GM19395 (cell line): ENCODE measurements at regions not wholly inside any gene's neighbourhood (a gene's known extent, or its start where the extent isn't known, plus 50 kb on each side); places are given as distances from the start of the nearest gene placed in this dataset.

Source experiments
- ATAC-seq: cut with Tn5 transposase; IDR thresholded peaks from one replicate; pipeline ENCODE4 v1.9.1; 2021; ENCODE audit warnings: mild to moderate bottlenecking, moderate library complexity; ENCODE audit not compliant: unreplicated experiment

DNA sequence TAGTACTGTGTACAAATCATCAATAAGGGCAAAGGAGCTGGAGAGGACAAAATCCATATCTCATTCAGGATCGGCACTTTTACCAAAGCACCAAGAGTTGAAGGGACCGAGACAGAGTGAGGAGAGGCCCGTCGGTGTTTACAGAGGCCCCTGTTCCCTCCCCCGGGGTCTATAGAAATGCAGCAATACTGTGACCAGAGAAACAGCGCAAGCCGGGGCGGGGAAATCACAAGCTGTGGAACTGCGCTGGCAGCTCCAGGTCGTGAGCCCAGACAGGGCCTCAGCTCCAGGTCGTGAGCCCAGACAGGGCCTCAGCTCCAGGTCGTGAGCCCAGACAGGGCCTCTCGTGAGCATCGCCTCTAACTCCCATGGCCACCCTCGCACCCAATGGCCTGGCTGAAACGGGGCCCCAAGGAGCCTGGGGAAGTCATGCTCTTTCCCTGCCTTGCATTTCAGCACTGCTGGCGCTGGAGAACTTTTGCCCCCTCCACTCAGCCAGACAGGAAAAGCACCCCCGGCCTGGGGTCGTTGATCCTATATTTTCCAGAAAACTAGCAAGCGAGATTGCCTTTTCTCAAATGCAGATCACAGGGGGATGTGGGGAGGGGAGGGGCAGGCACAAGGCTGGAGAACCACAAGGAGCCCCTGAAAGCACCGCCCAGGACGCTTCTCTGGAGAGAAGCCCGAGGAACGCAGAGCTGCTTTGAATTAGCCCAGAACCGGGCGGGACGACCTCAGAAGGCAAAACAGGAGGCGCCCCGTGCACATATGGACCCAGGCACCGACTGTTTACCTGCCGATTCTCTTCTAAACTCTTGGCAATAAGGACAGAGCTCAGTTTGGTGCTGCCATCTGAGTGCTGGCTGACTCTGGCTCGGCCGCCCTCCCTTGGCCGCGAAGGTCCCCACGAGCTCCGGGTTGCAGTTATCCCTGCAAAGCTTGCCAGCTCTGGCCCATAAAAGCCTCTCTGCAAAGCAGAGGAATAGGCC lies 223.7 kb downstream of the ACKR3 start:
- no peak for ATAC-seq

DNA sequence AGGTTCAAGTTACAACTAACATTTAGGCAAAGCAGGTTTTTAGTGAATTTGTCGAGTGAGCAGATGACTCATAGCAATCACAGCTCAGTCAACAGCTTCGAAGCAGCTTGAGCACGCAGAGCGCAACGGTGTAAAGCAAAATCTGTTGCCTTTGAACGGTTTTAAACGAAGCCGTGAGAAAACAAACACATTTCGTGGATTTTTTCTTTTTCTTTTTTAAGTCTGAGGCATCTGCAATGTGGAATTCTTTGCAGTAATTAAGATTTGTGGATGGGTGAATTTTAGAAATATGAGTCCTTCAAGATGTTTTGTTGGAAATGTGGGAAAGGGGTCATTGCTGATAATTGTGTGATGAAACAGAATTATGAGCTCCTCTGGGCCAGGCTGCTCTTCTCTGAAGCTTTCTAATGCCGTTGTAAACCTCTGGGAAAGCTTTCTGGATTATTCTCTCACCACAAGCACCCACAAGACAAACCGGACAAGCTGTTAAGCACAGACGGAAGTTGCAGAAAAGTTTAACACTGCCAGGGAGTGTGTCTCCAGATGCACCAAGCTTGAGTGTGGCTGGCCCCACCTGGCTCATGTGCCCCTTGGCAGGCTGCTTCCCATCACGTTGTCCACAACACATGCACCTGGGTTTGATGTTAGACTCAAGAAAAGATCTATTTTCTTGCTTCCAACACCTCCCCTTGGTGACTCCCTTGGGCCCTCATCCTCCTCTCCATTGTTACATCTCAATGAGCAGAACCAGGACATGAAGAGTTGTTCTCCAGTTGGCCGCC lies 224.7 kb downstream of the ACKR3 start:
- ATAC-seq: no peak

DNA sequence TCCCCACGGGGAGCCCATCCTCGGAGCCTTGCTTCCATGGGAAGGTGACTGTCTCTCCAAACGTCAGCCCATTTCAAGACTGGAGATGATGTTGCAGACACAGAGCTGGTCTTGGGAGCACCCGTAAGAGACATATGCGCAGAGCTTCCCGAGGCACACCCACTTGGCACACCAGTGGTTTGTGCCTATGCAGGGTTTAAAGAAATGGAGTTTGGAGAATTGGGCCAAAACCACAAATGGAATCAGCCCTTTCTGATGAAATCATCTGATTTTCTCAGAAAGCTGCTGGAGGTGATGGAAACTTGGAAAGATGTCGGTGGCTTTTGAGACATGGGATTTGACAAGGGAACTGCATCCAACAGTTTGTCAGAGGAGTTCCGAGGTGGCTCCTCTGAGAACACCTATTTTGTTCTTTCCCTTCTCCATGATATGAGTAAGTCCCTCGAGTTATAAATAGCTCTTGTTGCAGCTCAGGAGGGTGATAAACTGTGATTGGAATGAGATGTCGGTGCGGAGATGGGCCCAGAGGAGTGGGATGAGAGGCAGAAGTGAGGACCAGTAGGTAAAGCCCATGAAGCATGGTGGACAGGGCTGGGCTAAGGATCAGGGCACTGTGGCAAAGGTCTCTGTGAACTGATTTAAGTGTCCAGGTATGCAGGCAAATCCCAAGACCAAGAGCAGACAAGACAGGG lies 225.7 kb downstream of the ACKR3 start:
- no peak for ATAC-seq

DNA sequence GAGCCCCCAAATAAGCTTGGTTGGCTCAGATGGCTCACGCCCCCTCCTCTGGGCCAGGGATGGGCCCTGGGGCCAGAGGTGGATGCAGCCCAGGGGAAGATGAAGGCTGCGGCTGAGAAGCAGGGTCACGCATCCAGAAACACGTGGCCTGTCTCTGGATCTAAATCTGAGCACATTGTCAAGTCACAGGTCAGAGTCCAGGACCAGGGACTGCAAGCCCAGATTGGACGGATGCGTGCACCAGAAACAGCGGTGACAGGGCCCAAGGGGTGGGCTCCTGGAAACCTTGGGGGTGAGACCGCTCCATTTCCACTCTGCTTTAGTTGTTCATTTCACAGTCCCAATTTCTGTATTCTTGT lies 226.2 kb downstream of the ACKR3 start:
- no peak for ATAC-seq

DNA sequence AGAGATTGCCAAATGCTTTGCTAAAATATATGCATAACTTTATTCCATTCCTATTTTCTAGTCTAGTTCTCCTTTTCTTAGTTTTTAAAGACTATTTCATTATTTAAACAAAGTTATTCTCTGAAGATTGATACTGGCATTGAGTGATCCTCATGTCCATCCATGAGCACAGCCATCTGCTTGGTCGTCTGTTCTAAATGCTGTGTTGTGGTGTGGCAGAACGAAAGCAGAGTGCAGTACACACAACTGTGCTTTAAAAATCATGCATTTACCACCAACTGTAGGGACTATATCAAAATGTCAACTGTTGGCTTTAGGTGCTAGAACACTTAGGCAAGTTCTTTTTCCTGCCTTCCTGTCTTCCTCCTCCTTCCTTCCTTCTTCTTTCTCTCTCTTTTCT lies 226.6 kb downstream of the ACKR3 start:
- ATAC-seq: no peak

DNA sequence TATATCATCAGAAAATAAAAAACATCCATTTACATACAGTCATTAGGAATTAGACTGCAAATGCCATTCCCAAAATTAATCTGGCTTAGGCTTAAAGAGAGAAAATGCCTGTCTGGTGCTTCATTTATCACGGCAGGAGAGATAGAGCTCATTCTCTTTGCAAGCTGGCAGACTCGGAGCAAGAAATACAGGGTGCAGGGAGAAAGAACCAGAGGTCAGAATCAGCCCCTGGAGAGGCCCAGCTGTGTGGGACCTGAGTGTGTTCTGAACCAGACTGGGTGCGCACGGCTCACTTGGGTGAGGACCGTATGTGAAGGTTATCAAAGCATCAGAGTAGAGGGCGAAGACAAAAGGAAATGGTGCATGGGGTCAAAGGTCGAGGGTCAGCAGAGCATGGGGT lies 227.8 kb downstream of the ACKR3 start:
- ATAC-seq: no peak

DNA sequence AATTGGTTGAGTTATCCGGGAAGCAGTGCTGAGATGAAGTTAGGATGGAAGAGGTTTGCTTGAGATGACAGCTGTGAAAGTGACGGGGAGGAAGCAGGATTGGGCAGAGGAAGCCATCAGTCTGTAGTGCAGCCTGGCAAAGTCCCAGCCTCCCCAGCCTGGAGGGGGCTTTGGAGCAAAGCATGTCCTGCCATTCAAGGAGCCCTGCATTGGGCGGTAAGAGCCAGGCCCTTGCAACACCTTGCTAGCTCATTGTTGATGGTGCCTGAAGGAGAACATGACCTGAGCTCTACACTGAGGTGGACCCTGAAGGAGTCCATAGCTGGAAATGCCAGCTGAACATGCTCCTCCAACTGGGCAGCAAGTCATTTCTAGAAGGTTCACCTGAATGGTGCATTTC lies 228.9 kb downstream of the ACKR3 start:
- no peak for ATAC-seq

DNA sequence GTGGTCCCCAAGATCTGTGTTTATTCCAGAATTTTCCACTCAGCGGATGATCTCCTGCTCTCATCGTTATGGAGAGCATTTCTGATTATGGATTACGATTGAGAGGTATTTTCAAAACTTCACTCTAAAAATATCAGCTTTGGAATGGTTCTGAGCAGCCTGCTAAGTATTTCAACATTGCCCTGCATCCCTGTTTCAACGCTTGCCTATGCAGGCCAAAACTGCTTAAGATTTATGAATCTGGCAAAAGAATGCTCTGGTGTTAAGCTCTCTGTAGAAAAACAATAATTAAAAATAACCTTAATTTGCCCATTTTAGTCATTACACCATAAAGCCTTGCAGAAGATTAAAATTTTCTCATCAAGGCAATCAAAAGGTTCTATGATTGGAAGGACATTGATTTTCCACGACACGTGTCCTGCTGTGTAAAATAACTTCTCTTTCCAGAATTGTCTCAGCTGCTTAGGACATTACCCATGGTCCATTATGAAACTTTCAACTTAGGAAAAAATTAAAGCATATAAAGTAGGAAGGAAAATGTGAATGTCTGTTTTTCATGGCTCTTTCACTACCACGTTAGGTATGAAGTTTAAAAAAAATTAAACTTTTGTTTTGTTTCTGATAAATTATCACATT lies 229.9 kb downstream of the ACKR3 start:
- ATAC-seq: no peak

DNA sequence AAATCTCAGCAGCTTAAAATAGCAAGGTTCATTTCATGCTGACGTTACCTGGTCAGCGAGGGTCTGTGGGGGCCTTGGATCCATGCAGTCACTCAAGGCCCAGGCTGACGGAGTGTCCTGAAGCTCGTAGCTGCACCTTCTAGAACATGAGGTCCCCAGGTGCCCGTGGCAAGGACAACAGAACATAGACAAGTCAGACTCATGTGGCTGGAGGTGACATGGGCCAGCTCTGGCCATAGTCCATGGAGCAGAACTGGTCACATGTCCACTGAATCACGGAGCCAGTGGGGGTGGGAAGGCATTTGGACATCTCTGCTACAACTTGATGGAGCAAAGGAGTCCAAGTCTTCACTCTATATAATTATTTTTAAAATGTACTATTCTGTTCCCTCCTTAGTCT lies 233.2 kb downstream of the ACKR3 start:
- ATAC-seq: no peak

DNA sequence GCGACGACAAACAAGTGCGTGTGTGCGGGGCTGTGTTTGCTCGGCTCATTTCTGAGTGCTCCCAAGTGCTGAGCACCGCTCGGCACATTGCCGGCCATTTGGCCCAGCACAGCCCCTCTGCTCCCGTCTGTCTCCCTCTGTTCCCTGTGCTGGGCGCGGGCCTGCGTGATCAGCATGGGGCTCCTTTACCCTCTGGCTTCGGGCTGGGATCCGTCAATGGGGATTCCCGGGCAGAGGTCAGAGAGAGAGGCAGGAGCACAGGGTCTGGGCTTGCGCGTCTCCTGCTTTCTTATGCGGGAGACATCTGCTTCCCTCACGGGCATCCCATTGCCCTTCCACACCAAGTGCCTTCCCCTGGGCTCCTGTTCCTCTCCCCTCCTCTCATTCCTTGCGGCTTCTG lies 234.0 kb downstream of the ACKR3 start:
- no peak for ATAC-seq

DNA sequence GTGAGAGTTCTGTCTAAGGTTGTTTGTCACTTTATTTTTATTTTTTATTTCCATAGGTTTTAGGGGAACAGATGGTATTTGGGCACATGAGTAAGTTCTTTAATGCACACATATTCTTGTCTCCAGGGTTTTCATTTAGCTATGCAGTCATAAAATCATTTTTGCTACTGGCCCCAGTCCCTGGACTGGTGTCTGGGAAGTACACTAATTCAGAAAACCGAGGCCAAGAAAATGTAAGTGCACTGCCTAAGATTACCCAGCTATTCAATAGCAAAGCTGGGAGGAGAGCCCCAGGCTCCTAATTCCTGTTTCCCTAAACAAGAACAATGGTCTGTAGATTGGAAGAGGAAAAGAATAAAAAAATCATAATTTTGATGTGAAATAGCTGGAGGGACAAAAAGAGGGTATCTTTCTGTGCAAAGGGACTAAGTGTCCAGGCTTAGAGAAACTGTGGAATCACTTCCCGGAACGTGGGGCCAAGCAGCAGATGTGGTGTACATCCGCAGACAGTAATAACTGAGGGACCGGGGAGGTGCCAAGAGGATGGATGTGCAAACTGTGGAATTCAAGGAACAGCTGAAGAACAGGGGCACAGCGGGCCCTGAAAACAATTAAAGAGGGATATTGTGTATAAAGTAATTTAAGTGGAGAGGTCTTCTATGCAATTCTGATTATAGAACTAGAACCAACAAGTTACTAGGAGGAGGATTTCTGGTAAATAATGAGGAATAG lies 236.3 kb downstream of the ACKR3 start:
- ATAC-seq: no peak

DNA sequence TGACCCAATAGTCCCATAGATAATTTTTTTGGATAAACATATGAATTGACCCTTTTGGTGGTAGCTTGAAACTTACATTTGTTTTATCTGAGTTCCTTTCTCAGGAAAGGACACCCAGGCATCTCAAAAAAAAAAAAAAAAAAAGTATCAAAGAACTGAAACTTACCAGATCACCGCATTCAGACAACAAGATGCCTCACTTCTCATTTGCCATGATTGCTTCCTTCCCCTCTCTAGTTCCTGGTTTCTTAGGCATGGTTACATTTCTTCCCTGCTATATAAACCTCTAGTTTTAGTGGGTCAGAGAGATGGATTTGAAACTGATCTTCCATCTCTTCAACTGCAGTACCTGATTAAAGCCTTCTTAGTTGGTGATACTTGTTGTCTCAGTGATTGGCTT lies 240.1 kb downstream of the ACKR3 start:
- ATAC-seq: no peak

DNA sequence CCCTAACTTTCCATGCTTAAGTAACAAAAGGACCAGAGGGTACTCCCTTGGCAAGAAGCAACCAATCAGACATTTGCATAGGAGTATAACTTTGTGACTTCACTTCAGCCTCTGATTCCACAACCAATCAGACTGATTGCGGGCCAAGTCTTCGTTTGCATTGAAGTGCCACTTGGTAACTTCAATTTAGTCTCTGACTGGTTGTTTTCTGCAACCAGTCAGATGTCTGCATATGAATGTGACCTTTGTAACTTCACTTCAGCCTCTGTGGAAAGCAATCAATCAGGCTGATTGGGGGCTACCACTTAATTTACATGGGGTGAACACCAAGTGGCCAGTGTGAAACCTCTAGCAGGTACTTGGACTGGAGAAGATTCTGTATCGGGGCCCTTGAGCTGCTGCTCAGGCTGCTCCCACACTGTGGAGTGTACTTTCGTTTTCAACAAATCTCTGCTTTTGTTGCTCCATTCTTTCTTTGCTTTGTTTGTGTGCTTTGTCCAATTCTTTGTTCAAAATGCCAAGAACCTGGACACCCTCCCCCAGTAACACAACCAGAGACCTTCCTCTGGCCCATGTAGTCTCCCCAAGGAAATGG lies 241.5 kb downstream of the ACKR3 start:
- ATAC-seq: no peak

DNA sequence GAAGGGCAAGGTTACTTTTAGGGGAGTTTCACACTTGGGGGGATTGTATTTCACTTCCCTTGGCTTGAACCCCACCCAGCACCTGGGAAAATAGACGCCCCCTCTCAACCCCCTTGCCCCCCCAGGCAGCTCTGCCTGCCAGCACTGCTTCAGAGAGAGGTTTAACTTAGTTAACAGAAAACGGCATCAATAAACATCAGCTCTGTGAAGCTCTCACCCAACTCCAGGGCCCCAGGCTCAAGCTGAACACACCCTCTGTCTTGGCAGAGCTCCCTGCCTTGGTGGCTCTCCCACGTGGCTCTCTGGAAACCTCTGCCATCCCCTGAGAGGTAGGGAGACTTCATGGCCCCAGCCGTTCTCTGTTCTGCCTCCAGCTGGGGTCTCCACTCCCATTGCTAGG lies 244.1 kb downstream of the ACKR3 start:
- no peak for ATAC-seq

DNA sequence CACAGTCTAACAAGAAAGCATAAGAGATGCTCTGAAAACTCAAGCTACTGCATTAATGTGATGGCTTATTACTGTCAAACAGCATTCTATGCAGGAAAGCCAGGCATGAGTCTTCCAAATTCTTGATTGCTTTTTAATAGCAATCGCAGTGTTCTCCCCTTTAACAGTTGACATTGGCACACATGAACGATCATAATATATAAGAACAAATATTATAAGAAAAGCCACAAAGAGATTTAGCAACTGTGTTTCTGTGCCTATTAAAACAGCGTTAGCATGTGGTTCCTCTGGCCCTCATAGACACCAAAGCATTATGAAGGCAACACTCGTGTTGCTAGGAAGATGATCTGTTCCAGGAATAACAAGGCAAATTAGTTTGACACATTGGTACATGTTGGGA lies 245.0 kb downstream of the ACKR3 start:
- ATAC-seq: no peak

DNA sequence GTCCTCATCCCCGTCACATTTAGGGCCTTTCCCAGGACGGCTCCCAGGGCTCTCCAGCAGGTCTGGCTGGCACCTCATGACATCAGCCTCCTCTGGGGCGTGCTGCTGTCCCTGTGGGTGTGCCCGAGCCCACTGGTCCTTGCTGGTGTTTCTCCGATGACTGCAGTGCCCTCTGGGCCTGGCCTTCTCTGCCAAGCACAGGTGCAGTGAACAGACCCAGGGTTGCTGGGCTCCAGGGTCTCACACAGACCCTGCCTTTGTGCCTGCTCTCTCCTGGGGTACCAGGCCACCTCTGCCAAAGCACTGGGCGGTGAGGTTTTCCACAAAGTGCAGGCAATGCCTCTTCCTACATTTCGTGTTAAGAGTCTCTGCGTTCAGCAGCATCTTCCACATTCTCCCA lies 246.1 kb downstream of the ACKR3 start:
- no peak for ATAC-seq

DNA sequence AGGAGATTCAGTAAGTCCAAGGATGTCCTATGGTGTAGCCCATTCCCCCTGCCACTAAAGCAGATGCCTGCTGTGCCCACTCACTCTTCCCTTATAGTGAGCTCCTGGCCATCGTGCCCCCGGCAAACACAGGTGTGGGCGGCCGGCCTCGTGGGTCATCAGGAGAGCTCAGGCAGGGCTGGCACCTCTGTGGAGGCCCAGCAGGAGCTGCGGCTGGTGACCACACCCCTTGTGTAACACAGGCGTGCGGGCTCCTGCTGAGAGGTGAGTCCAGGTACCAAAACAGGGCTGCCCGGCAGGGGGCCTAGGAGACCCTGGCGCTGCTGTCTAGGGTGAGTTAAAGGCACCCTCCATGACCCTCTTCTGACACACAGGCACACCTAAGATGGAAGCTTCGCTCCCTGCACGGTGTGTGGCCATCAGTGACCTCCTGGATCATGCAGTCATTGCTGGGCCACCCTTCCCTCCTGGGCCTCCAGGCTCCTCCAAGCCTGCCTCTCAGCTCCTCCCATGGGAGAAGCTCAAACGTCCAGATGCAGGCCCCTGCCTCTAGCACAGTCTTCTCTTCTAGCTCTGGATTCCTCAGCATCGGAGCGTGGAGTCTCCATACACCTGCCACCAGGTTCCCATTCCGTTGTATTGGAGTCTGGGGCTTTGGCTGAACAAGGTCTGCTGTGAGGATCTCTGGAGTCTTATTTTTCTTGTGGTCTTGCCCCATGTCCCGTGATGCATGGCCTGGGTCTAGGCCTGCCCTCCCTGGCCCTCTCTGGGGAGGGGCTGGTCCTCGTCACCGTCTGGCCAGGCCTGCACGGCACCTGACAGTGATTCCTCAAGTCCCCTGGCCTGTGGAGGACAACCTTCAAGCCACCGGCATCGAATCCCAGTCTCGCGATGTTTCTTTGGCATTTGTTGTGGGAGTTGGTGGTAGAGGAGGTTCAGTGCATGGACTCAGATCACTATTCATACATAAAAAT lies 246.9 kb downstream of the ACKR3 start:
- ATAC-seq: no peak

DNA sequence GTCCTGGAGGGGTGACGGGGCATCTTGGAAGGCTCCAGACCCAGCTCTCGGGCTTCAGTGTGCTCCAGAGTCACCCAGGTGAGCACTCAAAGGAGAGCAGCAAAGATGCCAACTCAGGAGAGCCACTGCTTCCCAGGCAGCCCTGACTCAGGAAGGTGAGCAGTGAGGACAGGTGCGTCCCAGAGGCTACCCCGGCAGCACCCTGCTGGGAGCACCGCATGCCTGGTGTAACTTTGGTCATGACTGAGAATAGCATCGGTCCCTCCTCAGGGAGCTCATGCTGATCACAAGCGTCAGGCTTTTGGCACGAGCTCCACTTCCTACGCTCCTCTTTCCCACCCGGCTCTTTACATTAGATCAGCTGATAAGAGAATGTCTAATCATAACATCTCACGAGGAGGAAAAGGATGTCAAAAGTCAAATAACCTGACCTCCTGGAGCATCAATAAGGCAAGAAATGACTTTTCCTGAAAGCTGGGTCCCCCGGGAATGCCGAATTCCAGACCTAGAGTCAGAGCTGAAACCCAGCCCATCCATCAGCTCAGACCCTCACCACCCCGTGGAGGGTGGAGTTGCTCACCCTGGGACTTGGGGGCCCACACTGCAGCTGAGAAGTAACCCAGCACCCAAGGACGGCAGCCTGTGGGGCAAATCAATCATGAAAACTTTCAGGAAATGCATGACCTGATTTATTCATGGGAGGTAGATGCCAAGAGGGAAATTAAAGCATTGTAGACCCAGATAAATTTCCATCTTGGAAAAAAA lies 248.8 kb downstream of the ACKR3 start:
- no peak for ATAC-seq
